Peyer's patch (tissue), 4 donors: ENCODE measurements at regions not wholly inside any gene's neighbourhood (a gene's known extent, or its start where the extent isn't known, plus 50 kb on each side); places are given as distances from the start of the nearest gene placed in this dataset.

Source experiments
- POLR2A ChIP-seq, 2 donors: fragments of 450-650 bp; IDR thresholded peaks; one replicate each; pipeline ENCODE4 v1.5.1; 2017; ENCODE audit warnings: antibody characterized with exemption in 2 of 2, mild to moderate bottlenecking in 2 of 2, moderate library complexity in 2 of 2
- TF ChIP-seq, protein P1 (sequence below), 6 experiments: fragments of 450-650 bp in 4 of 6; fragments of 200-600 bp in 2 of 6; sonication (generic) in 1 of 6; IDR thresholded peaks; one replicate each; pipeline ENCODE4 v1.5.1; 2017 to 2019; ENCODE audit warnings: antibody characterized with exemption in 6 of 6, mild to moderate bottlenecking in 3 of 6, moderate library complexity in 1 of 6

DNA sequence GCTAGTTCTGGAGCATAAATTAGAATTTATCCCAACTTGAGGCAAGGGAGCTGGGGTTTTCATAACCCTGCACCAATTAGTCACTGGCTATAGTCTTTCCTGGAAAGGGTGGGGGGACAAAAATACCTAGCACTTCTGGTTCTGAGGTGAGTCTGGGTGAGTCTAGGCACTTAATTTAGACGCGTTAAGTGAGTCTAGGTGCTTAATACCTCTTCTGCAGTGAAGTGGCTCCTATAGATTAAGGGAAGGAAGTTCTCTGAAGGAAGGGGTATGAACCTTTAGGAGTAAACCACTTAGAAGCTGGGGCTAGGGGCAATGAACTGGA lies 251.7 kb downstream of the EFCAB11 start:
- TF ChIP-seq, protein P1, sequence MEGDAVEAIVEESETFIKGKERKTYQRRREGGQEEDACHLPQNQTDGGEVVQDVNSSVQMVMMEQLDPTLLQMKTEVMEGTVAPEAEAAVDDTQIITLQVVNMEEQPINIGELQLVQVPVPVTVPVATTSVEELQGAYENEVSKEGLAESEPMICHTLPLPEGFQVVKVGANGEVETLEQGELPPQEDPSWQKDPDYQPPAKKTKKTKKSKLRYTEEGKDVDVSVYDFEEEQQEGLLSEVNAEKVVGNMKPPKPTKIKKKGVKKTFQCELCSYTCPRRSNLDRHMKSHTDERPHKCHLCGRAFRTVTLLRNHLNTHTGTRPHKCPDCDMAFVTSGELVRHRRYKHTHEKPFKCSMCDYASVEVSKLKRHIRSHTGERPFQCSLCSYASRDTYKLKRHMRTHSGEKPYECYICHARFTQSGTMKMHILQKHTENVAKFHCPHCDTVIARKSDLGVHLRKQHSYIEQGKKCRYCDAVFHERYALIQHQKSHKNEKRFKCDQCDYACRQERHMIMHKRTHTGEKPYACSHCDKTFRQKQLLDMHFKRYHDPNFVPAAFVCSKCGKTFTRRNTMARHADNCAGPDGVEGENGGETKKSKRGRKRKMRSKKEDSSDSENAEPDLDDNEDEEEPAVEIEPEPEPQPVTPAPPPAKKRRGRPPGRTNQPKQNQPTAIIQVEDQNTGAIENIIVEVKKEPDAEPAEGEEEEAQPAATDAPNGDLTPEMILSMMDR (IDR thresholded peaks at IDR 0.05) = no peak
- no peak for TF ChIP-seq POLR2A (IDR thresholded peaks at IDR 0.05)
